SH-SY5Y (cell line): ENCODE measurements at regions not wholly inside any gene's neighbourhood (a gene's known extent, or its start where the extent isn't known, plus 50 kb on each side); places are given as distances from the start of the nearest gene placed in this dataset.

Experiments
- GATA2 ChIP-seq: IDR thresholded peaks from 2 replicates; pipeline ENCODE4 v1.6.1; 2011; ENCODE audit warnings: mild to moderate bottlenecking, low read depth, low read length
- GATA3 ChIP-seq: IDR thresholded peaks from 2 replicates; pipeline ENCODE4 v1.6.1; 2011; ENCODE audit warnings: low read depth, mild to moderate bottlenecking, low read length, moderate library complexity

DNA sequence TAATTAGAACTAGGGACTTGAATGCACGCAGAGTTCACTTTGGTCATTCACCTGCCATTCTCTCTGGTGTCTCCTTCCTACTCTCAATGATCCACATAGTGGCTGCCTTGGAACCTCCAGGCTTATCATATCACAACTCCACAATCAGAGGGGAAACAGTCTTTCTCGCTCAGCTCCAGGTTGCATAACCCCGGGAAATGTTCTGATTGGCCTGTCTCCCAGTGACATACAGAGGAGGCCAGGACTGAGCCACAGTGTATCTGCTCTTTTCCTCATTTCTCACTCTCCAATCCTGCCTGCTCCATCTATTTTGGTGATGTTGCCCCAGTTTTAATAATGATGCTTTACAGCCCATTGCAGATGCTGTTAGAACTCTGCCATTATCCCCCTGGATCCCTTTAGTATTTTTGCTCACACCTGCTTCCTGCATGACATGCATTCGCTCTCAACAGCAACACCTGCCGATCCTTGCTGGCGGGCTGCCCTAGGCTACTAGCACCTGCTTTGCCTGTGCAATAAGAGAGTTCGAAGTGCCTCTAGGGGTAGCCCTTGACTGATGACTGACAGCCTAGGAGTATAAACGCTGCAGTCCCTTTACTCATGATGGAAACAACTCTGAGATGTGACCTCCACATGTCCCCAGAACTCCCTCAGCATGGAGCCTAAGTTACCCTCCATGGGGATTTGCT, 211.3 kb upstream of the RPS6KA3 start:
- TF ChIP-seq GATA2 (no peak), GATA3 (no peak)
